ENCODE measurements at regions not wholly inside any gene's neighbourhood (a gene's known extent, or its start where the extent isn't known, plus 50 kb on each side); places are given as distances from the start of the nearest gene placed in this dataset.

DNA sequence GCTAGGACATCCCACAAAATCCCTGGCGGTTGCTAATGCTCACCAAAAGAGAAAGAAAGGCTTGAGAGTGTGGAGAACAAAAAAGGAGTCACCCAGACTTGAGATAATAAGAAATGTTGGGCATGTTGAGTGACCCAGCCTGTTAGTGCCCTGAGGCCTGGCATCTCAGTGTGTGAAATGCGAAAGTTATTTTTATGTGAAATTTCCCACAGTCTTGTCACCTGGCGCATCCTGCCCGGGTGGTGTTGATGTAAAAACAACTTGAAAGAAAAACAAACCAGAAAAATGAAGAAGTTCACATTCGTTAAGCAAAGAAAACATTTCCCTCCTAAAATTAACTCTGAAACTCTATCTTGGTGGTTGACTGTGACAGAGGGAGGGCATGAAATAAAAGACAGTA is 495.2 kb downstream of the MID1IP1 start:
- no peak for ATAC-seq (ENCODE audit: low read depth)
- no peak overlapping the region for H3K27ac Mint-ChIP-seq
- POLR2A ChIA-PET, result no interaction called here

DNA sequence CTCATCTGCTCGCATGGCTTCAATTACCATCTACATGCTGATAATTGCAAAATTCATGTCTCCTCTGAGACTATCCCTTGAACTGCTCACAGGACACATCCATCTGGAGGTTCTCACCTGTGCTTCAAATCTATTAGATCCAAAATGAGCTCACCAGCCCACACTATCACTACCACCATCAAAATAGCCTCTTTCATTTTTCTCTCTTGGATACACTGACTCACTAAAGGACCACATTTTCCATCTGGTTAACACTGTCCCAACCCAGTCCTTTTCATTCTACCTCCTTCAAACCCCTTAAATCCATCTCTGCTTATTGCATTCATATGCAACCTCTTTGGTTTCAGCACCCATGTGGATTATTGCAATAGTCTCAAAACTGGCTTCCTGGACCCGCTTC is 497.6 kb downstream of the MID1IP1 start:
- H3K9me3 Mint-ChIP-seq, result peaks cover 9% of the 10 kb centered on the region
- no peaks in the 10 kb centered on the region for H3K27me3 Mint-ChIP-seq
- H3K4me1 Mint-ChIP-seq, result no peaks in the 10 kb centered on the region
- DNase-seq (no peak), ATAC-seq (ENCODE audit: low read depth) (no peak)
- peaks cover 5% of the 10 kb centered on the region for H3K36me3 Mint-ChIP-seq
- POLR2A ChIA-PET, result no interaction called here
- no peak overlapping the region for H3K4me3 Mint-ChIP-seq
- H3K27ac Mint-ChIP-seq, result no peak overlapping the region

More for the DNA sequence above, 495.2 kb downstream of the MID1IP1 start:
- peaks cover 11% of the 10 kb centered on the region for H3K9me3 Mint-ChIP-seq
- H3K4me1 Mint-ChIP-seq, result no peaks in the 10 kb centered on the region
- H3K4me3 Mint-ChIP-seq, result no peak overlapping the region
- H3K36me3 Mint-ChIP-seq, result peaks cover 7% of the 10 kb centered on the region
- DNase-seq, result no peak
- no peaks in the 10 kb centered on the region for H3K27me3 Mint-ChIP-seq

DNA sequence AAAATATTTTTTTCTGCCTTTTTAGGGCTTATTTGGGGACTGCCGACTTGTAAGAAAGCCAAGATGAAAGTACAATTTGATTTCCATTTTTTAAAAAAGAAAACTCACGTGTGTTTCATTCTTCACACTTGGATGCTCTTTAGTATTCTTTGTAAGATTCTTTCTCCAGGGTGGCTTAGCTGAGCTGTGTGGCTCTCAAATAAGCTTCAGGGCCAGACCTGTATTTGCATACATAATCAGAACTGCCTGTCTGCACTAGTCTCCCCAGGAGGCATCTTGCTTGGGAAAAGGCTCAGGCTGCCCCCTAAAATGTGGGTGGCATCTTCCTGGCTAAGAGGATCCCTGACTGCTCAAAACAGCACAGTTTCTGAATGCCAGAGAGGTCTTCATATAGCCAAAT is 498.4 kb downstream of the MID1IP1 start:
- H3K4me3 Mint-ChIP-seq, result no peak overlapping the region
- H3K27me3 Mint-ChIP-seq, result no peaks in the 10 kb centered on the region
- no peak for DNase-seq
- no peaks in the 10 kb centered on the region for H3K4me1 Mint-ChIP-seq
- H3K36me3 Mint-ChIP-seq, result peaks cover 4% of the 10 kb centered on the region
- no peak for ATAC-seq (ENCODE audit: low read depth)
- POLR2A ChIA-PET, result no interaction called here
- no peak overlapping the region for H3K27ac Mint-ChIP-seq
- peaks cover 6% of the 10 kb centered on the region for H3K9me3 Mint-ChIP-seq

- POLR2A ChIA-PET, result no interaction called here
- no peak overlapping the region for H3K4me3 Mint-ChIP-seq
- no peak overlapping the region for H3K27ac Mint-ChIP-seq
- DNase-seq, result no peak
- H3K9me3 Mint-ChIP-seq, result peaks cover 3% of the 10 kb centered on the region
- no peak for ATAC-seq (ENCODE audit: low read depth)
- peaks cover 1% of the 10 kb centered on the region for H3K4me1 Mint-ChIP-seq
- no peaks in the 10 kb centered on the region for H3K36me3 Mint-ChIP-seq
- H3K27me3 Mint-ChIP-seq, result no peaks in the 10 kb centered on the region
Measured at GRCh38 chrX:39301036-39301435, 499.8 kb downstream of the MID1IP1 start.

DNA sequence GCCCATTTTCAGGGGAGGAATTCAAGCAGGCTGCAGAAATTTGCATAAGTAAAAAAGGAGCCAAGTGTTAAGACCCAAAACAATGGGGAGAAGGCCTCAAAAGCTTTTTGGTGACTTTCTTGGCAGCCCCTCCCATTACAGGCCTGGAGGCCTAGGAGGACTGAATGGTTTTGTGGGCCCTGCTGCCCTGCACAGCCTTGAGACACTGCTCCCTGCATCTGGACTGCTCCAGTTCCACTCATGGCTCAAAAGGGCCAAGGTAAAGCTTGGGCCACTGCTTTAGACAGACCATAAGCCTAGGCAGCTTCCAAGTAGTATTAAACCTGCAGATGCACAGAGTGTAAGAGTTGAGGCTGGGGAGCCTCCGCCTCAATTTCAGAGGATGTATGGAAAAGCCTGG is 501.6 kb downstream of the MID1IP1 start:
- no peak overlapping the region for H3K27ac Mint-ChIP-seq
- H3K36me3 Mint-ChIP-seq, result no peaks in the 10 kb centered on the region
- POLR2A ChIA-PET, result no interaction called here
- peaks cover 3% of the 10 kb centered on the region for H3K9me3 Mint-ChIP-seq
- ATAC-seq (ENCODE audit: low read depth) (no peak), DNase-seq (no peak)
- H3K27me3 Mint-ChIP-seq, result no peaks in the 10 kb centered on the region
- H3K4me3 Mint-ChIP-seq, result no peak overlapping the region
- H3K4me1 Mint-ChIP-seq, result peaks cover 1% of the 10 kb centered on the region

GRCh38 chrX:39304746-39305145 is 503.5 kb downstream of the MID1IP1 start:
- POLR2A ChIA-PET, result no interaction called here
- Mint-ChIP-seq H3K4me3 (no peak overlapping the region), H3K36me3 (no peaks in the 10 kb centered on the region), H3K9me3 (peaks cover 1% of the 10 kb centered on the region), H3K27me3 (no peaks in the 10 kb centered on the region), H3K27ac (no peak overlapping the region), H3K4me1 (peaks cover 11% of the 10 kb centered on the region)
- ATAC-seq (ENCODE audit: low read depth) (no peak), DNase-seq (no peak)

DNA sequence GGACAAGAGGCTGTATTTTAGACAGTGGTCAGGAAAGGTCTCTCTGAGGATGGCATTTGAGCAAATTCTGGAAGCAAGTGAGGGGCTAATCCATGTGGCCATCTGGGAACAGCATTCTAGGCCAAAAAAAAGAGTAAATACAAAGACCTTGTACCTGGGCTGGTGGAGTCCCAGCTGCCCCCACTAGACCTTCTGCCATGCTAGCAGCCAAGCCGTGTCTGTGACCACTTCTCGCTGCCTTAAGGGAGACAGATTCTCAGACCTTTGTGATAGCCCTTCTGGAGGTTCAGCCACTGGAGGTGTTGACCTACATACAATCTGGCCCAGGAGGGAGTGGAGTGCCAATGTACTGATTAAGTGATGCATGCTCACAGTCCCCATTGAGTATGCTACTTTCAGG is 506.2 kb downstream of the MID1IP1 start:
- ATAC-seq (ENCODE audit: low read depth) (no peak), DNase-seq (no peak)
- no peak overlapping the region for H3K4me3 Mint-ChIP-seq
- POLR2A ChIA-PET, result no interaction called here
- H3K4me1 Mint-ChIP-seq, result peaks cover 28% of the 10 kb centered on the region
- H3K27ac Mint-ChIP-seq, result no peak overlapping the region
- H3K27me3 Mint-ChIP-seq, result no peaks in the 10 kb centered on the region
- H3K9me3 Mint-ChIP-seq, result no peaks in the 10 kb centered on the region
- peaks cover 2% of the 10 kb centered on the region for H3K36me3 Mint-ChIP-seq

GRCh38 chrX:39308126-39308525 is 506.9 kb downstream of the MID1IP1 start:
- DNase-seq (no peak), ATAC-seq (ENCODE audit: low read depth) (no peak)
- Mint-ChIP-seq H3K36me3 (peaks cover 3% of the 10 kb centered on the region), H3K4me3 (no peak overlapping the region), H3K4me1 (peaks cover 30% of the 10 kb centered on the region), H3K27ac (no peak overlapping the region), H3K9me3 (no peaks in the 10 kb centered on the region), H3K27me3 (no peaks in the 10 kb centered on the region)
- POLR2A ChIA-PET, result no interaction called here

GRCh38 chrX:39309018-39309635 is 507.9 kb downstream of the MID1IP1 start:
- H3K27me3 Mint-ChIP-seq, result no peaks in the 10 kb centered on the region
- POLR2A ChIA-PET, result interaction anchor here (1.0 kb wide), 1 partner anchor 23 kb away, joined by 3 read pairs; no protein-coding TSS in a partner anchor
- no peak overlapping the region for H3K4me3 Mint-ChIP-seq

GRCh38 chrX:39309721-39310152 is 508.5 kb downstream of the MID1IP1 start:
- no peaks in the 10 kb centered on the region for H3K9me3 Mint-ChIP-seq
- ATAC-seq (ENCODE audit: low read depth) (peak; percentile 81), DNase-seq (no peak)
- H3K27ac Mint-ChIP-seq, result peak overlapping the region; percentile 89
- H3K4me1 Mint-ChIP-seq, result peaks cover 30% of the 10 kb centered on the region
- no peaks in the 10 kb centered on the region for H3K27me3 Mint-ChIP-seq
- POLR2A ChIA-PET, result interaction anchor here (1.0 kb wide), 1 partner anchor 23 kb away, joined by 3 read pairs; no protein-coding TSS in a partner anchor
- H3K4me3 Mint-ChIP-seq, result peak overlapping the region; percentile 54
- peaks cover 3% of the 10 kb centered on the region for H3K36me3 Mint-ChIP-seq

More at GRCh38 chrX:39309018-39309635, 507.9 kb downstream of the MID1IP1 start:
- DNase-seq (no peak), ATAC-seq (ENCODE audit: low read depth) (peak; percentile 46)
- Mint-ChIP-seq H3K36me3 (peaks cover 3% of the 10 kb centered on the region), H3K9me3 (no peaks in the 10 kb centered on the region), H3K4me1 (peaks cover 30% of the 10 kb centered on the region), H3K27ac (peak overlapping the region; percentile 89)

DNA sequence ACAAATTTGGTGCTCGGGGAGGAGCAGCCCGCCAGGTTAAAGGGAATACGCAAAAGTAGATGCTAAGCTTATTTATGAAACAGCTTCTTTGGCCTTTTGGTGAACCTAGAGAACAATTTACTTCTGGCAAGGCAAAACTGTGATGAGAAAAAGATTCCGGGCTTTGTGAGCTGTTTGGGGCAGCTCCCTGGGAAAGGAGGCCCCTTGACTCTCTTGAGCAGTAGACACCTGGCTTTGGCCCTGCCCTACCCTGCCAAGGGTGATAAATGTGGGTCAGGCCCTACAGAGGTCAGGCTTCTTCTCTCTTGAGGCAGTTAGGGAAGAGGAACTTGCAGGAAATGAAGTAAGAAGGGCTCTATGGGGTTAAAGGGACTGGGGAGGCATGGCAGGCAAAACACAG is 509.6 kb downstream of the MID1IP1 start:
- peaks cover under 1% of the 10 kb centered on the region for H3K9me3 Mint-ChIP-seq
- DNase-seq, result no peak
- POLR2A ChIA-PET, result interaction anchor here (0.8 kb wide), 1 partner anchor 10 kb away, joined by 3 read pairs; no protein-coding TSS in a partner anchor
- H3K4me1 Mint-ChIP-seq, result peaks cover 29% of the 10 kb centered on the region
- H3K27ac Mint-ChIP-seq, result peak overlapping the region; percentile 79
- peaks cover 3% of the 10 kb centered on the region for H3K36me3 Mint-ChIP-seq
- no peak for ATAC-seq (ENCODE audit: low read depth)
- H3K4me3 Mint-ChIP-seq, result peak overlapping the region; percentile 40
- no peaks in the 10 kb centered on the region for H3K27me3 Mint-ChIP-seq

DNA sequence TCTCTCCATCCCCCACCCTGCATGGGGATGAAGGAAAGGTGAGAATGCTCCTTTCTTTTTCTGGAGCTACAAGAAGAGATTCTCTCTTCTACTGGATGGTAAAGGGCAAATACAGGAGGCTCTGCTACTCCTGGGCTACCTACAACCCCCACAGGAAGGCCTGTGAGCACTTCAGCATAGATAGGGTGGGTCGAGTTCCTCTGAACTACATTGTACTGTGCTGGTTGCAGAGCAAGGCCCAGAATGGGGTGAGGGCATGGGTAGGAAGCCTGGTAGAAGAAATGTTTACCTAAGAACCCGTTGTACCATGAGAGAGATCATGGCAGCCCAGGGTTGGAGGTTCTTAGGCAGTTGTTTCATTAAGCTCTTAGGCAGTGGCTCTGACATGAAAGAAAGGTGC is 510.4 kb downstream of the MID1IP1 start:
- H3K4me3 Mint-ChIP-seq, result no peak overlapping the region
- H3K9me3 Mint-ChIP-seq, result peaks cover 2% of the 10 kb centered on the region
- no peak for DNase-seq
- H3K27ac Mint-ChIP-seq, result peak overlapping the region; percentile 42
- peaks cover 5% of the 10 kb centered on the region for H3K36me3 Mint-ChIP-seq
- H3K27me3 Mint-ChIP-seq, result no peaks in the 10 kb centered on the region
- peaks cover 30% of the 10 kb centered on the region for H3K4me1 Mint-ChIP-seq
- no peak for ATAC-seq (ENCODE audit: low read depth)
- POLR2A ChIA-PET, result no interaction called here

GRCh38 chrX:39313146-39313545 is 511.9 kb downstream of the MID1IP1 start:
- Mint-ChIP-seq H3K9me3 (peaks cover 2% of the 10 kb centered on the region), H3K36me3 (peaks cover 5% of the 10 kb centered on the region), H3K27me3 (no peaks in the 10 kb centered on the region), H3K4me3 (no peak overlapping the region), H3K27ac (no peak overlapping the region), H3K4me1 (peaks cover 28% of the 10 kb centered on the region)
- DNase-seq, result no peak
- POLR2A ChIA-PET, result no interaction called here
- ATAC-seq (ENCODE audit: low read depth), result no peak

DNA sequence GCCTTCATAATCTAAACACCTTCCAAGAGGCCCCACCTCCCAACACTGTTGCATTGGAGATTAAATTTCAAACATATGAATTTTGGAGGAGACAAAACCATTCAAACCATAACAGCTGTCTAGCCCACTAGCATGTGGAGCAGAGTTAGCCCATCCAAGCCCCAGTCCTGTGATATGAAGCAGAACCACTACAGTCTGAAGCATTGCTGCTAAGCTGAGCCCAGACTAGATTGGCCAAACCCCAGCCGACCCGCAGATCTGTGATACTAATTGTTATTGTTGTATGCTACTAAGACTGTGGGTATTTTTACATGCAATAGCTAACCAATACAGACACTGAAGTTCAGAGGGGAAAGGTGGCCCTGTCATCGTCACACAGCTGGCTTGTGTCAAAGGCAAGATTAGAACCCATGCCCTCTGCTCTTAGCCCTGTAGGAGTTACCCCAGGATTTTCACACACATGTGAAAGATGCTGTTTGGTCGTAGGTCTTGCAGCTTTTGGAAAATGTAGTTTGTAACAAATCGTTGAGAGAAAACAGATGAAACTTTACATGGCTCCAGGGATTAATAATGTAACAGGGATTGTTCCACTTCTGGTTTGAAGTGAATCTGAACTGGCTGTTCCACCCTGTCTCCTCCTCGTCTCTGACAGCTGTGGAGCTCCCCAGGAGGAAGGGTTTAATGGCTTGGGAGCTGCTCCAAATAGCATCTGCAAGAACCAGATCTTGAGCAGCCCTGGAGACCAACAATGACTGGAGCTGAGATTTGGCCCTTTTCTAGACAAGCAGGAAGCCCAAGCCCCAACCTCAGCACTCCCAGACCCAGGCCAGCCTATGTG is 517.5 kb downstream of the MID1IP1 start:
- no peaks in the 10 kb centered on the region for H3K27me3 Mint-ChIP-seq
- H3K4me1 Mint-ChIP-seq, result peaks cover 4% of the 10 kb centered on the region
- ATAC-seq (ENCODE audit: low read depth) (no peak), DNase-seq (no peak)
- no peak overlapping the region for H3K27ac Mint-ChIP-seq
- POLR2A ChIA-PET, result no interaction called here
- H3K36me3 Mint-ChIP-seq, result peaks cover 2% of the 10 kb centered on the region
- H3K4me3 Mint-ChIP-seq, result no peak overlapping the region
- H3K9me3 Mint-ChIP-seq, result peaks cover 2% of the 10 kb centered on the region
